NCI-H2196 (cell line): ENCODE measurements at regions not wholly inside any gene's neighbourhood (a gene's known extent, or its start where the extent isn't known, plus 50 kb on each side); places are given as distances from the start of the nearest gene placed in this dataset.
A peak's percentile ranks its signal among the peaks of the same experiment; 100 is the strongest.

Experiments
- DNase-seq: peaks from one replicate; lab custom pipeline; 2025; ENCODE audit not compliant: unreplicated experiment; lab: John Stamatoyannopoulos, UW

- DNase-seq: no peak
These were observed 57.4 kb upstream of the EPB41L3 start for GRCh38 chr18:5601188-5601624.

GRCh38 chr18:5600378-5601071 is 56.7 kb upstream of the EPB41L3 start:
- peak; percentile 36 for DNase-seq

GRCh38 chr18:5596585-5596984 is 52.8 kb upstream of the EPB41L3 start:
- no peak for DNase-seq
